GF-D8 (cell line): ENCODE measurements at regions not wholly inside any gene's neighbourhood (a gene's known extent, or its start where the extent isn't known, plus 50 kb on each side); places are given as distances from the start of the nearest gene placed in this dataset.
"Not testable (repeated sequence)": the region's sequence is repeated elsewhere in the genome, so short reads cannot be mapped to it uniquely, and the experiment has no call there.

Experiments used
- DNase-seq: peaks from one replicate; lab custom pipeline; 2025; lab: John Stamatoyannopoulos, UW

DNA sequence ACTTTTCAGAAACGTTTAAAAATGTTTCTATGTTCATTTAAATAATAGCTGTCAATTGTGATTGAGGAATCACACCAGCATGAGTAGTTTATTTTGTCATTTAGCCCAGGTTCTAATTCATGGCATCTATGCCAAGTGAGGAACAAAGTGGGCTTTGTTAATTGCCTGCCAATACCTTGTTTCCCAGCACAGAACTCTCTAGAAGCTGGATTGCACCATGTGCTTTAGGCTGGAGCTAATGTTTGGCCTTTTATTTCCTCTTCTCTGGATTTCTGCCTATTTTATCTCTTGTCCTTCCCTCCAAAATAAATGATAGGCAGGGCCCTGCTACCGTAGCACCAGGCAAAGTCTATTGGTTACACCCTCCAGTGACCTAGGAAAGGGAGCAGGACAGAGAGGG is 109.9 kb upstream of the ITGB1 start:
- DNase-seq = no peak

DNA sequence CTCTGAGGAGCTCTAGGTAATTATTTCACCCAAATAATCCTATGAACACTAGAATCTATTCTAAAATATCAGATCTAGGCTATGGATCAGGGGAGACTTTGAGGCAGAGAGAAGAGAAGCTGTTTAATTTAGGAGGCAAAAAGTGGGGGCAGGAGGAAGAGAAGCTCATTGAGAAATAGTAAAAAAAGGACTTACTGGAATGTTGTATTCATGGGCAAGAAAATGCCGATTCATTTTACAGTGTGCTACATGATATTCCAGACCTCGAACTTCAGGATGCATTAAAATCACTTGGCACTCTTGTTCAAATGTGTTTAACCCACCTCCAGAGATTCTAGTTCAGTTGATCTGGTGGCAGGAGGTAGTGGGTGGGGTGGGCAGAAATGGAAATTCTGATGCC is 109.5 kb upstream of the ITGB1 start:
- no peak for DNase-seq

DNA sequence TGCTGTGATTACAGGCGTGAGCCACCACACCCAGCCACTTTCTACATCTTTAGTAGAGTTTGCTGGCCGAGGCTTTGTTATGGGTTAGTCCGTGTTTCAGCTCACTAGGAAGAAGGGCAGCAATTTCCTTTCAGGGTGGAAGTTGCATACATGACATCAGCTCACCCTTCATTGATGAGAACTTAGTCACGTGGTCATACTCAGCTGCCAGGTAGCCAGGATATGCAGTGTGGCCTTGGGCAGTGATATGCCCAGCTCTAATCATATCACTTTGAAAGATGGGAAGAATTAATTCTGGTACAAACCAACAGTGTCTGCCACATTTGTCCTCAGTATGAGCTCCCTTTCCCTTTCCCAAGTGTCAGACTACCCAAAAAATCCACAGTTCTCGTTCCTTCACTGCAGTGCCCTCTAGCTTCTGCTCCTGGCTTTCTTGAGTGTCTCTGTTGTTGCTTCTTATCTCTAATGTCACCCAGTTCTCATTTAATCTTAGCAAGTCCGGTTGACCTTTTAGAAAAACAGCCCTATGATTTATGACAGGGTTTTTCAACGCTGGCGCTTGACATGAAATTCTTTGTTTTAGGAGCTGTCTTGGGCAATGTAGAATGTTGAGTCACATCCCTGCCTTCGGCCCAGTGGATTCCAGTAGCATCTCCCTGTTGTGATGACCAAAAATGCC is 108.7 kb upstream of the ITGB1 start:
- DNase-seq = no peak

DNA sequence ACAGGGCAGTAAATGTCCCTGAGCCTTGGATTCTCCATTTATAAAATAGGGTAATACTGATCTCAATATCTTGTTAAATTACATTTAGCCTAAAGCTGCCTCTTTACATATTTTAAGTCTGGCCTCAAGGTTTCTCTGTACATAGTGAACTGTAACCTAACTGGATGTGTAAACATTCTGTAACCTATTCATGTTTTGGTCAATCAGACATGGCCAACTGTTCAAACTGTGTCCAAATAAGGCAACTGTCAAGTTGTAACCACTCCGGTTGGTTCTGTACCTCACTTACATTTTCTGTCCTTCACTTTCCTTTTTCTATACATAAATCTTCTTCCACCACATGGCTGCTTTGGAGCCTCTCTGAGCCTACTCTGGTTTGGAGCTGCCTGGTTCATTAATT is 107.1 kb upstream of the ITGB1 start:
- no peak for DNase-seq

DNA sequence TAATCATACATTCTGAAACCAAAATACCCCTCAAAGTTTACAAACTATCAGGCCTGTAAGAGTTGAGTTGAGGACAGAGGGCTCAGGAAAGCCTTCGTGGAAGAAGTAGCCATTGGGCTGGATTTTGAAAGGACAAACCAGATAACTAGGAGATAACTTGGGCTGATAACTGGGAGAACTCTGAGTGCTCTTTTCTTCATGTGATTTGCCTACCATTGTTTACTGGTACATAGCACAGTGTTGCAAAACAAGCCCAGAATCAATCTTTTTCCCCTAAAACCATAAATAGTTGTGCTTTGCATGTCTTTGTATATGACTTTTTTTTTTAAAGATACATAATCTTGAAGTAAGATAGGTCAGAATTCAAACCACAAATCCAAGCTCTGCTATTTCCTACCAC is 106.7 kb upstream of the ITGB1 start:
- no peak for DNase-seq

DNA sequence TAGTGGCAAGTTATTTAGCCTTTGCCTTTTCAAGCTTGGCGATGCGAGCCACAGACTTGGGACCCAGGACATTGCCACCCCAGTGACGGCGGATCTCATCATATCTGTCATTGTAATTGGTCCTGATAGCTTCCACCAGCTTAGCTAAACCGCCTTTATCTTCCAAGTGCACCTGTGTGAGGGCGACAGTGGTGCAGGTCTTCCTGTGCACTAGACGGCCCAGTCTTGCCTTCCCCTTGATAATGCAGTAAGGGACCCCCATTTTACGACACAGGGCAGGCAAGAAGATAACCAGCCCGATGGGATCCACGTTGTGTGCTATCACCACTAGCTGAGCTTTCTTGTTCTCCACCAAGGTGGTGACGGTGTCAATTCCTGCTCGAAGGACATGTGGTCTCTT is 99.6 kb upstream of the ITGB1 start:
- DNase-seq = no peak

DNA sequence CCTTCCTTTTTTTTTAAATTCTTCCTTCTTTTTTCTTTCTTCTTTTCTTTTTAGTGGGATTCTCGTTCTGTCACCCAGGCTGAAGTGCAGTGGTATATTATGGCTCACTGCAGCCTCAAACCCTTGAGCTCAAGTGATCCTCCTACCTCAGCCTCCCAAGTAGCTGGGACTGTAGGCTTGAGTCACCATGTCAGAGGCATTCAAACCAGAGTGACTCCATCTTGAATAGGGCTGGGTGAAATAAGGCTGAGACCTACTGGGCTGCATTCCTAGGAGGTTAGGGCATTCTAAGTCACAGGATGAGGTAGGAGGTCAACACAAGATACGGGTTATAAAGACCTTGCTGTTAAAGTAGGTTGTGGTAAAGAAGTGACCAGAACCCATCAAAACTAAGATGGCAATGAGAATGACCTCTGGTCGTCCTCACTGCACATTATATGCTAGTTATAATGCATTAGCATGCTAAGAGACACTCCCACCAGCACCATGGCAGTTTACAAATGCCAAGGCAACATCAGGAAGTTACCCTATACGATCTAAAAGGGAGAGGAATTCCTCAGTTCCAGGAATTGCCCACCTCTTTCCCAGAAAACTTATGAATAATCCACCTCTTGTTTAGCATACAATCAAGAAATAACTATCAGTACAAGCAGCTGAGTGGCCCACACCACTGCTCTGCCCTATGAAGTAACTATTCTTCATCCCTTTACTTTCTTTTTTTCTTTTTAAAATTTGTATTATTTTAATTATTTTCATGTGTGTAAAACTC is 99.0 kb upstream of the ITGB1 start:
- DNase-seq = no peak

DNA sequence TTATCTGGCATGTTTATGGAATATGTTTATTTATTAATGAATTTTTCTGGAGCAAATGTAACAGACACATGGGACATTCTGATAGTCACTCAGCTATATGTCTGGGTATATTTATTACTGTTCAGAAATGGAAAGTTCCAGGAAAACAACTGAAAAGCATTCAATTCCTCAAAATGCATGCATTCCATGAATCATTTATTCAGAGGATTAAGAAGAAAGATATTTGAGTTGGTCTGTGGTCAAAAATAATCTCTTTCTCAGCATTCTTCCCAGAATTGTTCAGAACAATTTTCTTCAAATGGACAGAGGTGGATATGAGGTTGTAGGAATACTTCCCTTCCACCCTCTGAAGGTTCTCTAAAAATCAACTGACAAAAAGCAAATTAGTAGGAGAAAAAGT is 97.6 kb upstream of the ITGB1 start:
- no peak for DNase-seq

DNA sequence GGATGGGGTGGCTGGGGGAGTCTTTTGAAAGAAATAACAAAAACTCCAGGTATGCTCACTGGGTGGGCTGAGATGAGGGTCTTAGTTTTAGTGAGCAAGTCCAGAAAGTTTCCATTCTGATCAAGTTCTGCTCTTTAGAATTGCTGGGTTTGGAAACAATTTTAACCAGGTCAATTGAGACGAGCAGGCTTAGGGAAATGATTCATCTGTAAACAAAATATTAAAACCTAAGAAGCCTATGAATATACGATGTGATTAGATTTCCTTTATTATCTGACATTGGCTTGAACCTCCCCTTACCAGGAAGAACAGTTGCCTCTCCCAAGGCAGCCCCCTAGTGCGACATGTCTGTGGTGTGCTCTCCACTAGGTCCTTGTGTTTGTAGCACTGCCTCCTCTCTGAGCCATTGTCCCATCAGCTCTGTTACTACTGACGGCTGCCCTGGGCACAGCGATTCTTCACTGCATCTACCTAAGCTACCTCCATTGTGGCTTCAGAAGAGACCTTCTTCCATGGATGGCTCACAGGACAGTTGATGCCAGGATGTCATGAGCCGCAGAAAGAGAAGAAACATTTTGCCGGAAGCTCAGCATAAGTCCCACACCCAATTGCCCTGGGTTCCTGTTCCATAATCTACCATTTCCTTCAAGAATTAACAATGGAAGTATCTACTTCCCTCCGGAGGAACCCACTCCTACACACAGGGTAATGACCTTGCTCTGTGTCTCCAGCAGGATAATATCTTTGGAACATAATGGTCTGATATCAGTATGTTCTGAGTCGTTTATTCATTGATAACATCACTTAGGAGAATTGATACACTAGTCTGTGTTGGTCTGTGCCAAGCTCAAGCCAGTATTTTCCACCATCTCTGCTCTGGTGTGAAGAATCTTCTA is 95.1 kb upstream of the ITGB1 start:
- DNase-seq = no peak

DNA sequence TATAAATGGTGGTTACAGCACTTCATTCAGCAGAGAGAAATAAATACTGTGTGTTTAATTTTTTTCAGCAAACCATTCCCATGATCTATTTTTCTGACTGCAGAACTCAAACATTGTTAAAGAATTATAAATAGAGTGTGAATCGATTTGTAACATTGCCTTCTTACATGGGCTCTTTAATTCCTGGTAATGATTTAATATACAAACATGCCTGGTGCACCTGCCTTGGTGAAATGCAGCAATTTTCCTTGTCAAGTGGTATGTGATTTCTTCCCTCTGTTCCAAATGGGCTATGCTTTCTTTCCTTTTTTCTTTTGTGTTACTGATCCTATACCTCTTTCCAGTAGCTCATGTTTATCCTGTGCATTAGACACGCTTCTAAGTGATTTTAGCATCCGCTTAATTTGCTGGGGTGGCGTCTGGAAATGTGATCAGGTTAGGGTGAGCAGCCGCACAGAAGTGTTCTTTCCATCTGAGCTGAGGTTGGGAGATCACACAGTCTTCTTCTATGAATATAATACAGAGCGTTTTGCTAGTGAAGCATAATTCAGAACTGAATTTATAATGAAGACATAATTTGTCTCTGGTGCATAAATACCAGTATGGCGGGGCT is 94.3 kb upstream of the ITGB1 start:
- DNase-seq = no peak

DNA sequence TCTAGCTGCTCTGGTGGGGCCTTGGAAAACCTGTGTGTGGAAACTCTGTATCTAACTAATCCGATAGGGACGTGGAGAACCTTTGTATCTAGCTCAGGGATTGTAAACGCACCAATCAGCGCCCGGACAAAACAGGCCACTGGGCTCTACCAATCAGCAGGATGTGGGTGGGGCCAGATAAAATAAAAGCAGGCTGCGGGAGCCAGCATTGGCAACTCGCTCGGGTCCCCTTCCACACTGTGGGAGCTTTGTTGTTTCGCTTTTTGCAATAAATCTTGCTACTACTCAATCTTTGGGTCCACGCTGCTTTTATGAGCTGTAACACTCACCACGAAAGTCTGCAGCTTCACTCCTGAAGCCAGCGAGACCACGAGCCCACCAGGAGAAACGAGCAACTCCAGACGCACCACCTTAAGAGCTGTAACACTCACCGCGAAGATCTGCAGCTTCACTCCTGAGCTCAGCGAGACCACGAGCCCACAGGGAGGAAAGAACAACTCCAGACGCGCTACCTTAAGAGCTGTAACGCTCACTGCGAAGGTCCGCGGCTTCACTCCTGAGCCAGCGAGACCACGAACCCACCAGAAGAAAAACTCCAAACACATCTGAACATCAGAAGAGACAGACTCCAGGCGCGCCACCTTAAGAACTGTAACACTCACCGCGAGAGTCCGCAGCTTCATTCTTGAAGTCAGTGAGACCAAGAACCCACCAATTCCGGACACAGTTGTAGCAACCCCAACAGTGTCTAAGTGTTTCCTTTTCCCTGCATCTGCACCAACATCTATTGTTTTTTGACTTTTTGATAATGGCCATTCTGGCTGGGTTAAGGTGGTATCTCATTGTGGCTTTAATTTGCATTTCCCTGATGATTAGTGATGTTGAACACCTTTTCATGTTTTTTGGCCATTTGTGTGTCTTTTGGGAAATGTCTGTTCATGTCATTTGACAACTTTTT is 92.2 kb upstream of the ITGB1 start:
- DNase-seq = not testable (repeated sequence)

DNA sequence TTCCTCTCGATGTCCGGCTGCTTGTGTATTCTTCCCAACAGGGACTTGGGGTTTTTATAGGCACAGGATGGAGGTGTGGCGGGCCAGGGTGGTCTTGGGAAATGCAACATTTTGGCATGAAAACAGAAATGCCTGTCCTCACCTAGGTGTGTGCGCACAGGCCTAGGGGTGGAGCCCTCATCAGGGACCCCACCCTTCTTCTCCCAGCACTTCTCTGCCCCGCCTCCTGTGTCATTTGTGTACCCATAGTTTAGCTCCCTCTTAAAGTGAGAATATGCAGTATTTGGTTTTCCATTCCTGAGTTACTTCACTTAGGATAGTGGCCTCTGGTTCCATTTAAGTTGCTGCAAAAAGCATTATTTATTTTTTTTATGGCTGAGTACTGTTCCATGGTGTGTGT is 90.2 kb upstream of the ITGB1 start:
- no peak for DNase-seq

DNA sequence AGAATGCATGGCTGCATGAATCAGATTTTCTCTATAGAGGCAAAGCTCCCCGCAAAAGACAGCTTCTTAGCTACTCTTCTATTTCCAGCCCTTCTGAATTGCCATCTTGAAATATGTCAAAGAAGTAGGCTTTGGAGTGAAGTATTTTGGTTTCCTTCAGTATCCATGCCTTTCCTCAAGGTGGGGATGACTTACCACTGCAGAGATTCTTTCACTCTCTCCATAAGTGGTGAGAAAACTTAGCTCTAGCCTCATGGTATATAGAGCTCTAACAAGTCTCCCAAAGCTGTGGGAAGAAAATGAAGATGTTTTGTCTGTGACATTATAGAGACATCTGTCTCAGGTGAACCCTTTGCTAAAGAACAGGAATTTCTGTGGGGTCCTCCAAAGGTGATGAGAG is 89.6 kb upstream of the ITGB1 start:
- DNase-seq = no peak

DNA sequence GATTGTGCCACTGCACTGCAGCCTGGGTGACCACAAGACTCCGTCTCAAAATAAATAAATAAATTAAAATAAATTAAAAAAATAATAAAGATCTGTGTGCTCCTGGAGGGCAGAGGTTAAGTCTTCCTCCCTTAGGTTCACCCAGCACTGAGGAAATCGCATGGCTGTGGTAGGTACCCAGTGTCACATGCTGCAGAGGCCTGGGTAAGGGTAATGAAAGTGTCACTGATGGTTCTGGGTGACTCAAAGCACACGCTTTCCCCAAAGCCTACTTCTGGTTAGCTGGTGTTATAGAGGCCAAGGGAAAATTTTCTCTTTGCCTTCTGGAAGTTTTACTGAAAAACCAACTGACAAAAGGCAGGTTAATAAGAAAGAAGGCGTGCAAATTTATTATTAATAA is 88.8 kb upstream of the ITGB1 start:
- DNase-seq = no peak

DNA sequence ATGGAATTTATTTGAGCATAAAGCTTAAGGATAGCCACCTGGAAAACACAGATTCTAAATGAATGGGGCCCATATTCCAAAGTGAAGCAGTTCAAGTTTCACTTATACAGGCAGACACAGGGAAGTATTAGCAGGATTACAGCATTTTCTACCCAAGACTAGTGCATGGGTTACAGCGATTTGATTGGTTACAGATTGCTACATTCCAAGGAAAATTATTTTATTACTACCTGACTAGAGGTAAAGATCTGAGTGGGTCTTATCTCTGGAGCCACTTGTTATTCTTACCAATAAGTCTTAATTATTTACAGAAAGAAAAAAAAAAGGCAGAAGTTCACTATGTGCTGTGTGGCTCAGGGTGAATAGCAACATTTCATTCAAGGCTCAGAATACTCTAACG is 87.4 kb upstream of the ITGB1 start:
- no peak for DNase-seq

DNA sequence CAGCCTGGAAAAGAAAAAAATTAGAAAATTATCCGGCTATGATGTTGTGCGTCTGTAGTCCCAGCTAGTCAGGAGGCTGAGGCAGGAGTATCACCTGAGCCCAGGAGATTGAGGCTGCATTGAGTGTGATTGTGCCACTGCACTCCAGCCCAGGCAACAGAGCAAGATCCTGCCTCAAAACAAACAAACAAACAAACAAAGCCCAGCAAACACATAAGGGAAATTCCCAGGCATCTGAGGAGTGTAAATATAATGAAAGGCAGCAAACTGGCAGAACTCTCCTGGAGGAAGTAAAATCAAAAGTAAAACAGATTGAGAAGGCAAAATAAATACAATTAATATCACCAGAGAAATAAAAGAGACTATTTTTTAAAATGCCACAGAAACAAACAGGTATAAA is 84.5 kb upstream of the ITGB1 start:
- no peak for DNase-seq

DNA sequence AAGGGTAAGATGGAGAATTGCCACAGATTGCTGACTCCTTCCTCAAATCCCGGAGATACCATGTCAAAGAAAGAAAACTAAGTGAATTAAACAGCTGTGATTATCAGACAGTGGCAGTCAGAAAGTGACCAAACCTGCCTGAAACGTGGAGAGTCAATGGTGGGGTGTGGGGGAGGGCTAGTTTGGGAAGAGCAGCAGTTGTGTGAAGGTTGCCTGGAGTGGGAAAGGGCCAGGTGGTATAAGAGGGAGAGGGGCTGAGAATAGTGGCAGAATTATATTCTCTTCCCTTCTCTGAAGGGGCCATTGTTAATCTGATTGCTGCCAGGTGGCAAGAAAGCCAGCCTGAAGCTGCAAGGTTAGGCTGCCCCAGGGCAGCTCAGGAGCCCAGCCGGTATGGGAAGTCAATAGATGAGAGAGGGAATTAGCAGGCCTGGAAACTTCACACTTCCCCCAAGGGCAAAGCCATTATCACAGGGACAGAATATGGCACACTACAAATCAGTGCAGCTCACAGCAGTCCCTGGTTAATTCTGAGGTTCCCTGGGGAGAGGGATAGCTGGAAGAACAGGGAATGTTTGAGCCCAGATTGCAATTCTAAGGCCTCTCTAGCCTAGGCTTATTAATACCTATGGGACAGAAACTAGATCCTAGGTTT is 83.9 kb upstream of the ITGB1 start:
- no peak for DNase-seq

DNA sequence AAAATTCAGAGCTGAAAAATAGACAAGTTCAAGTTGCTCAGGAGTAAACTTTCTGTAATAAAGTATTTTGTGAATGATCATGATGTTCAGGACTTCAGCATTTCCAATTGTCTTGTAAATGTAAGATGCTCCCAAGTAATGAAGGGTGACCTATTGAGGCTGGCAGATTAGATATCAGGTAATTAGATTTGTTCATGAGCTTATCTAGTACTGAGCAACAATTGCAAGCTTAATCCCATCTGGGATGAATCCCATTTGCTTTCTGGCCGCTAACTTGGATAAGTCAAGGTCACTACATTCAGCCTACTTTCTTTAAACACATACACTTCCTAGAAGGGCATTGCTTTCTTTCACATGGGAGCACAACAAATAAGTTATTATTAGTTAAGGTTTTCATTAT is 82.4 kb upstream of the ITGB1 start:
- DNase-seq = no peak

DNA sequence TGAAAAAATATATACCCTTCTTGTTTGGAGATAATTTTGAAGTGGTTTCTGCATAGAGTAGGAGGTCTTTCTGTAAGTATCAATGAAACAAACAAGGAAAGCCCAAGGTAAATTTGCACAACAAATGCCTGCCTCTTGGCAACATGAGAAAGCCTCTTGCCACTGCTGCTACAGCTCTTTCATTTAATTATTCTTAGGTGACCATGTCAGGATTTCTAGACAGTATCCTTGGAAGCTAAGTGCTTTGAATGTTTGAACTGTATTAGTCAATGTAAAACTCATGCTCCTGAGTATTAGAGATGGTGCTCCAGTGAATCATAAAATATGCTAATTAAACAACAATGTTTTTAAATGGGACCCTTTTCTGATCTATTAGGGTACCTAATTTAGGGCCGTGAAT is 81.2 kb upstream of the ITGB1 start:
- no peak for DNase-seq

DNA sequence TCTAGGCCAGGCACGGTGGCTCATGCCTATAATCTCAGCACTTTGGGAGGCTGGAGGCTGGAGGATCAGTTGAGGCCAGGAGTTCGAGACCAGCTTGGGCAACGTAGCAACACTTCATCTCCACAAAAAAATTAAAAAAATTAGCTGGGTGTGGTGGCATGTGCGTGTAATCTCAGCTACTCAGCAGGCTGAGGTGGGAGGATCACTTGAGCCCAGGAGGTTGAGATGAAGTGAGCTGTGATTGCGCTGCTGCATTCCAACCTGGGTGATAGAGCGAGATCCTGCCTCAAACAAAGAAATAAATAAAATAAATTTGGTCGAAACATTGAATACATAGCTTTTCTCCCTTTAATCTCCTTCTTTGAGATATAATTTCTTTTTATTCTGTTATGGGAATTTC is 80.6 kb upstream of the ITGB1 start:
- no peak for DNase-seq

DNA sequence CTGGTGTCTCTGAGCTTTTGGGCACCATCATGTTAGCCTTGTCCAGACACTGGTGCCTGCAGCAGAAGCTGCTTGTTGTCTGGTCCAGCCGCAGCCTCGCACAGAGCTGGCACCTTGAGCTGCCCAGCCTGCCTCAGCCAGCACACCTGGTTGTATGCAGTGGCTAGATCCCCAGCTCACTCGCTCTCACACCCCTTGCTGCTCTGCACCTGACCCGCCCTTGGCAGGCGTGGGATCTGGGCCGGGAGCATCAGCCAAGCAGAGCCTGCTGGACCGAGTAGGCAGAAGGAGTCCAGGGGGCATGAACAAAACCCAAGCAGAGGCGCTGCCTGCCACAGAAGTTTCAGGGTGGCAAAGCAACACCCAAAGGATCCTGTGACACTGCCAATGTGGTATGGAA is 79.7 kb upstream of the ITGB1 start:
- DNase-seq = no peak
